Esophagus muscularis mucosa (tissue), 4 donors: ENCODE measurements at regions not wholly inside any gene's neighbourhood (a gene's known extent, or its start where the extent isn't known, plus 50 kb on each side); places are given as distances from the start of the nearest gene placed in this dataset.

Source experiments
- DNase-seq: peaks from one replicate; pipeline ENCODE4 v3.0.0-alpha.2; 2017; ENCODE audit errors: extremely low spot score
- H3K27ac ChIP-seq, 4 donors: fragments of 200-600 bp; sonication (generic); replicated peaks in 1 of 4; 1 replicate in 3 of 4; 2 replicates in 1 of 4; pipeline ENCODE4 v1.5.1; 2016 to 2019; ENCODE audit warnings: mild to moderate bottlenecking in 1 of 4
- H3K27me3 ChIP-seq, 4 donors: fragments of 200-600 bp; sonication (generic); one replicate each; pipeline versions ENCODE4 v1.5.1 to v1.6.0; 2016 to 2019
- H3K36me3 ChIP-seq, 4 donors: fragments of 200-600 bp; sonication (generic); one replicate each; pipeline ENCODE4 v1.5.1; 2016 to 2019
- H3K4me1 ChIP-seq, 4 donors: fragments of 200-600 bp; sonication (generic); one replicate each; pipeline ENCODE4 v1.5.1; 2016 to 2019
- H3K4me3 ChIP-seq, 4 donors: fragments of 200-600 bp; sonication (generic); 1 replicate in 2 of 4; 2 replicates in 2 of 4; pipeline ENCODE4 v1.5.1; 2016 to 2019; ENCODE audit warnings: mild to moderate bottlenecking in 4 of 4, moderate library complexity in 1 of 4
- H3K9me3 ChIP-seq, 4 donors: fragments of 200-600 bp; sonication (generic); 1 replicate in 3 of 4; 2 replicates in 1 of 4; pipeline ENCODE4 v1.5.1; 2016 to 2019
- EP300 ChIP-seq: sonication (generic); formaldehyde crosslinking; IDR thresholded peaks from one replicate; pipeline ENCODE4 v1.6.1; 2017; ENCODE audit warnings: antibody characterized with exemption
- POLR2A ChIP-seq: fragments of 450-650 bp; IDR thresholded peaks from one replicate; pipeline ENCODE4 v1.6.1; 2017; ENCODE audit warnings: antibody characterized with exemption, moderate library complexity, mild to moderate bottlenecking, low read depth
- POLR2AphosphoS5 ChIP-seq, 2 donors: sonication (generic); formaldehyde crosslinking; IDR thresholded peaks; one replicate each; pipeline ENCODE4 v1.6.1; 2017; ENCODE audit warnings: antibody characterized with exemption in 2 of 2
- WGBS: methylation state at CpG from one replicate; pipeline ENCODE4 v1.1.5; 2018; 5-methylcytosine and 5-hydroxymethylcytosine counted together
- intact Hi-C: fragments of 100-400 bp; cut with DNase I; formaldehyde crosslinking; loops from one replicate; pipeline ENCODE4 v1.15.1; 2023
- TF ChIP-seq, protein P1 (sequence below), 3 experiments: fragments of 200-600 bp in 2 of 3; fragments of 450-650 bp in 1 of 3; sonication (generic) in 2 of 3; IDR thresholded peaks; one replicate each; pipeline ENCODE4 v1.5.1; 2017 to 2019; ENCODE audit warnings: antibody characterized with exemption in 3 of 3, mild to moderate bottlenecking in 2 of 3, moderate library complexity in 1 of 3

DNA sequence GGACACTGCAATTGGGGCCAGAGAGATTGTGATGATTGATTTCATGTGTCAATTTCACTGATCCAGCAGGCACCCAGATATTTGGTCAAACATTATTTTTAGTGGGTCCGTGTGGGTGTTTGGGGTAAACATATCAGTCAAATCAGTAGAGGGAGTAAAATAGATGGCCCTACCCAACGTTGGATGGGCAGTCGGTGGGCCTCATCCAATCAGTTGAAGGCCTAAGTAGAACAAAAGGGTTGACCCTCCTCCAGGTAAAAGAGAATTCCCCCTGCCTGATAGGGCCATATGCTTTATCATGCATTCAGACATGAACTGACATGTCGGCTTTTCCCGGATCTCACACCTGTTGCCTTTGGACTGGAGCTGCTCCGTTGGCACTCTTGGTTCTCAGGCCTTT lies 195.1 kb upstream of the CAND1 start:
- TF ChIP-seq POLR2A (no peak), POLR2AphosphoS5 (IDR thresholded peaks at IDR 0.05) (no peak), EP300 (no peak)
- TF ChIP-seq, protein P1, sequence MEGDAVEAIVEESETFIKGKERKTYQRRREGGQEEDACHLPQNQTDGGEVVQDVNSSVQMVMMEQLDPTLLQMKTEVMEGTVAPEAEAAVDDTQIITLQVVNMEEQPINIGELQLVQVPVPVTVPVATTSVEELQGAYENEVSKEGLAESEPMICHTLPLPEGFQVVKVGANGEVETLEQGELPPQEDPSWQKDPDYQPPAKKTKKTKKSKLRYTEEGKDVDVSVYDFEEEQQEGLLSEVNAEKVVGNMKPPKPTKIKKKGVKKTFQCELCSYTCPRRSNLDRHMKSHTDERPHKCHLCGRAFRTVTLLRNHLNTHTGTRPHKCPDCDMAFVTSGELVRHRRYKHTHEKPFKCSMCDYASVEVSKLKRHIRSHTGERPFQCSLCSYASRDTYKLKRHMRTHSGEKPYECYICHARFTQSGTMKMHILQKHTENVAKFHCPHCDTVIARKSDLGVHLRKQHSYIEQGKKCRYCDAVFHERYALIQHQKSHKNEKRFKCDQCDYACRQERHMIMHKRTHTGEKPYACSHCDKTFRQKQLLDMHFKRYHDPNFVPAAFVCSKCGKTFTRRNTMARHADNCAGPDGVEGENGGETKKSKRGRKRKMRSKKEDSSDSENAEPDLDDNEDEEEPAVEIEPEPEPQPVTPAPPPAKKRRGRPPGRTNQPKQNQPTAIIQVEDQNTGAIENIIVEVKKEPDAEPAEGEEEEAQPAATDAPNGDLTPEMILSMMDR (IDR thresholded peaks at IDR 0.05), result no peak
- no peak overlapping the region for H3K27ac ChIP-seq
- 85% methylated on average over 4 of the region's 6 CpGs for WGBS
- H3K27me3 ChIP-seq, result peaks cover 0 to 7% (median 0%) of the 10 kb centered on the region in 4 donors
- no peaks in the 10 kb centered on the region for H3K9me3 ChIP-seq
- peaks cover 0 to 14% (median 10%) of the 10 kb centered on the region in 4 donors for H3K4me1 ChIP-seq
- no peak overlapping the region for H3K4me3 ChIP-seq
- no peak for DNase-seq
- no peaks in the 10 kb centered on the region for H3K36me3 ChIP-seq
- intact Hi-C loops, result no loop called here

DNA sequence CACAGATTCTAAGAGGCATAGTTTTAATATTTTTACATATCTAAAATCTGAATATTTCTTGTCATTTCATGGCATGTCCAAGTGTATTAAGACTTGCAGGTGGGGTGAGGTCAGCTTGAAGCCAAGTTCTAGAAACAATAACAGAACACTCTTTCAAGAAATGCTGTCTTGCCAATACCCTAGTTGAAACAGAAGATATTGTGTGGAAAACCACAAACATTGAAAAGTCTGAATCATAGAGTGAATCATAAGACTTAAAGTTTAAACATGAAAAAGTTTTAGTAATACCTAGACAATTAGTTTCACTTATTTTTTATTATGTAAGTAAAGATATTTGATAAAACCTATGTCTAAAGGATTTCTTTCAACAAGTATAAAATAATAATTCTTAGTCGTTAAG lies 191.5 kb upstream of the CAND1 start:
- TF ChIP-seq, protein P1 (IDR thresholded peaks at IDR 0.05), result no peak
- TF ChIP-seq EP300 (no peak), POLR2AphosphoS5 (IDR thresholded peaks at IDR 0.05) (no peak), POLR2A (no peak)
- Histone ChIP-seq H3K4me1 (no peaks in the 10 kb centered on the region), H3K27ac (no peak overlapping the region), H3K36me3 (no peaks in the 10 kb centered on the region), H3K27me3 (no peaks in the 10 kb centered on the region), H3K4me3 (no peak overlapping the region), H3K9me3 (no peaks in the 10 kb centered on the region)
- 83% methylated on average over 1 of the region's 1 CpG for WGBS
- DNase-seq, result no peak
- intact Hi-C loops, result no loop called here

DNA sequence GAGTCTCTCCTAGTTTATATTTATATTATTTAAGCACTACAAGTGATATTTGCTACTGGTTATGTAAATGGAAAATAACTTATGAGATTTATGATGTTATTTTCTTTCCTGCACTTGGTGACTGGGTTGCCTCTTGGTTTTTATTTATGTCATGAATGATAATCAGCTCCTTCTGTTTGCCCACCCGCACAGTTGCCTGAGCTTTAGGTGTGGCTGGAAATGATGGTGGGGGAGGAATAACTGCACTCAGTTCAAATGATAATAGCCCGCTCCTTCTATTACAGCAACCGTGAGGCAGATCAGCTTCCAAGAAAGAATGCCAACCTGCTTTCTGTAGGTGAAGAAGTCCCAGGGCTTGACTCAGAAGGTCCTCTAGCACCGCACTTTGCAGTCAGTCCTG lies 190.2 kb upstream of the CAND1 start:
- no peaks in the 10 kb centered on the region for H3K36me3 ChIP-seq
- H3K27ac ChIP-seq, result no peak overlapping the region
- no peaks in the 10 kb centered on the region for H3K27me3 ChIP-seq
- H3K9me3 ChIP-seq, result no peaks in the 10 kb centered on the region
- 87% methylated on average over 4 of the region's 4 CpGs for WGBS
- H3K4me3 ChIP-seq, result no peak overlapping the region
- intact Hi-C loops, result no loop called here
- DNase-seq, result no peak
- H3K4me1 ChIP-seq, result no peaks in the 10 kb centered on the region
- TF ChIP-seq EP300 (no peak), POLR2AphosphoS5 (IDR thresholded peaks at IDR 0.05) (no peak), POLR2A (no peak)
- TF ChIP-seq, protein P1 (IDR thresholded peaks at IDR 0.05), result no peak

DNA sequence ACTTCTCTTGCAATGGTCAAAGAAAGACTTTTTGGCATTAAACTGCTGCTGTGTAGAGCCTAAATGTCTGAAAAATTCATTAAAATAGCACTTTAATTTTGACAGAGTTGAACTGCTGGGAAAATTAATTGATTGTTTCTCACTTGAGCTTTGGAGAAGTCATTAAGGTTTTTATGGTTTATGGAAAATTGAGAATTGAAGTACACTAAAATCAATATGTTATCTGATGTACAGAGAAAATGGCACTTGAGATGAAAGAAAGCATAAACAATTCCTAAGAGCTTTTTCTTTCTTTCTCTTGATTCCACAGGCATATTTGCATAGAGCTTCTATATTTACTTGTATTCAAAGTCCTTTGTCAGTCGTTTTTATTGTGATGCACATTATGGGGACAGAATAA lies 188.5 kb upstream of the CAND1 start:
- intact Hi-C loops, result no loop called here
- no peak for TF ChIP-seq POLR2AphosphoS5 (IDR thresholded peaks at IDR 0.05)
- TF ChIP-seq EP300, result no peak
- TF ChIP-seq POLR2A, result no peak
- TF ChIP-seq, protein P1 (IDR thresholded peaks at IDR 0.05), result no peak
- H3K27me3 ChIP-seq, result no peaks in the 10 kb centered on the region
- H3K4me3 ChIP-seq, result no peak overlapping the region
- H3K27ac ChIP-seq, result no peak overlapping the region
- DNase-seq, result no peak
- H3K9me3 ChIP-seq, result no peaks in the 10 kb centered on the region
- 73% methylated on average over 1 of the region's 1 CpG for WGBS
- H3K36me3 ChIP-seq, result no peaks in the 10 kb centered on the region
- no peaks in the 10 kb centered on the region for H3K4me1 ChIP-seq

DNA sequence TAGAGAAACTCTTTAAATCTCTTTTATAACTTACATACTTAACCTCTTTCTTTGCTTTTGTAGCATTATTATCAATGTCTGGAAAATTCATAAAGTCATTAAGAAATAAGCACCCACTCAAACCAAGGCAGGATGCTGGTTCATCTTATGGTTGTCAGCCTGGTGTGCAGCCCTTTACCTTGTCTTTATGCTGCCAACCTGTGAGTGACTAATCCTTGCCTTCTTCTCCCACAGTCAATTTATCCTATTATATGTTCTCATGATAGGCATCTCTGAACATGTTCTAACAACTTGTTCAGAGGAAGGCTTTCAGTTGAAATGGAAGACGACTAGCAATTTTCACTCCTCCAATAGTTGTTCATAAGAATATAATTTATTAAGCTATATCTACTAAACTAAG lies 186.9 kb upstream of the CAND1 start:
- 38% methylated on average over 1 of the region's 1 CpG for WGBS
- intact Hi-C loops, result no loop called here

More for the DNA sequence above, 186.9 kb upstream of the CAND1 start:
- TF ChIP-seq POLR2A, result no peak
- Histone ChIP-seq H3K4me1 (no peaks in the 10 kb centered on the region), H3K4me3 (no peak overlapping the region), H3K9me3 (no peaks in the 10 kb centered on the region), H3K36me3 (no peaks in the 10 kb centered on the region), H3K27ac (no peak overlapping the region), H3K27me3 (no peaks in the 10 kb centered on the region)
- no peak for DNase-seq
